Suprapubic skin (tissue), 4 donors: ENCODE measurements at regions not wholly inside any gene's neighbourhood (a gene's known extent, or its start where the extent isn't known, plus 50 kb on each side); places are given as distances from the start of the nearest gene placed in this dataset.
"Not testable (repeated sequence)": the region's sequence is repeated elsewhere in the genome, so short reads cannot be mapped to it uniquely, and the experiment has no call there.

Experiments
- DNase-seq, 2 donors: peaks; one replicate each; pipeline ENCODE4 v3.0.0-alpha.2; 2019; ENCODE audit warnings: low spot score in 2 of 2
- H3K27ac ChIP-seq: fragments of 200-600 bp; sonication (generic); one replicate; pipeline ENCODE4 v1.5.1; 2019
- H3K27me3 ChIP-seq: fragments of 200-600 bp; sonication (generic); one replicate; pipeline ENCODE4 v1.5.1; 2019
- H3K36me3 ChIP-seq: fragments of 200-600 bp; sonication (generic); one replicate; pipeline ENCODE4 v1.5.1; 2019
- H3K4me1 ChIP-seq: fragments of 200-600 bp; sonication (generic); one replicate; pipeline ENCODE4 v1.5.1; 2019
- H3K4me3 ChIP-seq: fragments of 200-600 bp; sonication (generic); one replicate; pipeline ENCODE4 v1.5.1; 2019; ENCODE audit warnings: mild to moderate bottlenecking
- H3K9me3 ChIP-seq: fragments of 200-600 bp; sonication (generic); one replicate; pipeline ENCODE4 v1.5.1; 2019
- EP300 ChIP-seq: sonication (generic); formaldehyde crosslinking; IDR thresholded peaks from one replicate; pipeline ENCODE4 v1.6.1; 2017; ENCODE audit warnings: antibody characterized with exemption
- POLR2A ChIP-seq, 2 donors: fragments of 450-650 bp; IDR thresholded peaks; one replicate each; pipeline ENCODE4 v1.6.1; 2017; ENCODE audit warnings: antibody characterized with exemption in 2 of 2, mild to moderate bottlenecking in 2 of 2, moderate library complexity in 2 of 2
- POLR2AphosphoS5 ChIP-seq, 3 donors: sonication (generic); formaldehyde crosslinking; IDR thresholded peaks; one replicate each; pipeline ENCODE4 v1.6.1; 2017; ENCODE audit warnings: antibody characterized with exemption in 3 of 3
- WGBS: methylation state at CpG from one replicate; pipeline ENCODE4 v1.1.5; 2018; 5-methylcytosine and 5-hydroxymethylcytosine counted together
- TF ChIP-seq, protein P1 (sequence below), 2 donors: fragments of 200-600 bp in 1 of 2; fragments of 450-650 bp in 1 of 2; sonication (generic) in 1 of 2; IDR thresholded peaks; one replicate each; pipeline ENCODE4 v1.5.1; 2016 to 2019; ENCODE audit warnings: antibody characterized with exemption in 2 of 2, mild to moderate bottlenecking in 1 of 2, moderate library complexity in 1 of 2

DNA sequence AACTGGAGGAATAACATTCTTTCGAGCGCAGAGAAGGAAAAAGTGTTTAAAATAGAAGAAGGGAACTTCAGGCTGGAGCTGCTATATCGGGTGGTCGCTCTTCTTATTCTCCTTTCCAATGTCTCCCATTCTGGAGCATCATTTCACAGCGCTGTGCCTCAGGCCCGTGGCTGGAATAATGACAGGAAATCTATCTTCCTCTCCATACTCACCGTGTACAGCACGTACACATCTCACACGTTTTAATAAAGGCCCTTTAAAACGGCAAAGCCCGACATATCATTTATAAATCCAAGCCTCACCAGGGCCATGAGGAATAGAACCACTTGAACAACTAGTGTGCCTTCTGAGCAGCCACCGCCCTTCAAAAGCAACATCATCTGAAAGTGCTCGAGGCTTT lies 264.4 kb downstream of the TEX29 start:
- 71% methylated on average over 13 of the region's 13 CpGs for WGBS
- no peak for TF ChIP-seq EP300
- no peaks in the 10 kb centered on the region for H3K27me3 ChIP-seq
- H3K36me3 ChIP-seq = no peaks in the 10 kb centered on the region
- no peaks in the 10 kb centered on the region for H3K4me1 ChIP-seq
- H3K4me3 ChIP-seq = no peak overlapping the region
- no peaks in the 10 kb centered on the region for H3K9me3 ChIP-seq
- H3K27ac ChIP-seq = no peak overlapping the region
- DNase-seq = no peak

DNA sequence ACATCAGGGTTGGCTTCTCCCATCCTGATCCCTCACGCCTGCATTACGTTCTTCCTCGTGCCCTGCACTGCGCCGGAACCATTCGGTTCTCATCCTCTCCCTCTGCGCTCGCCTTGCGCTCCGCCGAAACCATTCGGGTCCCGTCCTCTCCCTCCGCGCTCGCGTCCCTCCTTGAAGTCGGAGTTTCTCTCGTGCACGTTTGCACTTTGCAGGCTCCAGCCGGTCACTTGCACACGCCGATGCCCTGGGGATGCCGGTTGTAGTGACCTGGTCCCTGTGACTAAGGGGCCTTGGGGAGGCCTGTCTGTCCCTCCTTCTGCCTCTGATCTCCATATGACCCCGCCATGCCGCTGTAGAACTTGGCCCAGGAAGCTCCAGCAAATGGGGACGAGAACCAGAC lies 265.8 kb downstream of the TEX29 start:
- Histone ChIP-seq H3K9me3 (no peaks in the 10 kb centered on the region), H3K4me1 (no peaks in the 10 kb centered on the region), H3K27ac (no peak overlapping the region), H3K36me3 (no peaks in the 10 kb centered on the region), H3K27me3 (no peaks in the 10 kb centered on the region), H3K4me3 (no peak overlapping the region)
- DNase-seq = no peak
- no peak for TF ChIP-seq EP300
- WGBS = 94% methylated on average over 27 of the region's 27 CpGs

DNA sequence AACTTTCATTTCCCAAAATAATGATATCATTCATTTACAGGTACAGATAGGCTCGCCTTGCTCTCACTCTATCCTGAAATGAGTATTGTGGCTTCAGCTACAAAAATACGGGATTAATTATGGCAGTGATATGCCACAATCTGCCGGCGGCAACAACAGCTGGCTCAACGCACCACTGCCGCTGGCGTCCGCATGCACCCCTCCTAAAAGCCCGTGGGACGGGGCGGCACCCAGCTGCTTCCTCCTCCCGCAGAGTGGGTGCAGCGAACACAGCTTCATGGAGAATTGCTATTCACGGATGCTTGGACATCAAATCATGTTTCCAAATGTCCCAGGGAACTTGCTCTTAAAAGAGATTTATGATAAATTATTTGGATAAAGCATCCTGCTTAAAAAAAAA lies 266.8 kb downstream of the TEX29 start:
- H3K36me3 ChIP-seq = no peaks in the 10 kb centered on the region

DNA sequence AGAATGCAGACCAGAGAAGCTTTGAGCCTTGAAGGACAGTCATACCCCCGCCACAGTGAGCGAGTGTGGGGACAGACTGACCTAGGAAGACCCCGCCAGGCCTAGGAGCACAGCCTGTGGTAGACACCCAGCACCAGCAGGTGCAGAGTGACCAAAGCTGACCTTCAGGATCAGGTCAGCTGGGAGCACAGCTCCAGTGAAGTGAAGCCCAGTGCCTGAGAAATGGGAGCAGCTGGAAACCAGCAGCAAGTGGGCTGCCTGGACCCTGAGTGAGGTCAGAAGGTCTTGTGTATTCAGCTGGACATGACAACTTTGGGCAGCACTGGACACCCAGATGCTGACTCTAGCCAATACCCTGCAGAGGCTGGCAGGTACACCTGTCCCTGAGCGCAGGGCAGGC lies 268.9 kb downstream of the TEX29 start:
- Histone ChIP-seq H3K27ac (no peak overlapping the region), H3K27me3 (no peaks in the 10 kb centered on the region), H3K36me3 (no peaks in the 10 kb centered on the region), H3K4me3 (no peak overlapping the region), H3K9me3 (no peaks in the 10 kb centered on the region), H3K4me1 (no peaks in the 10 kb centered on the region)
- TF ChIP-seq POLR2AphosphoS5 (IDR thresholded peaks at IDR 0.05) (no peak), POLR2A (IDR thresholded peaks at IDR 0.05) (no peak), EP300 (no peak)
- TF ChIP-seq, protein P1, sequence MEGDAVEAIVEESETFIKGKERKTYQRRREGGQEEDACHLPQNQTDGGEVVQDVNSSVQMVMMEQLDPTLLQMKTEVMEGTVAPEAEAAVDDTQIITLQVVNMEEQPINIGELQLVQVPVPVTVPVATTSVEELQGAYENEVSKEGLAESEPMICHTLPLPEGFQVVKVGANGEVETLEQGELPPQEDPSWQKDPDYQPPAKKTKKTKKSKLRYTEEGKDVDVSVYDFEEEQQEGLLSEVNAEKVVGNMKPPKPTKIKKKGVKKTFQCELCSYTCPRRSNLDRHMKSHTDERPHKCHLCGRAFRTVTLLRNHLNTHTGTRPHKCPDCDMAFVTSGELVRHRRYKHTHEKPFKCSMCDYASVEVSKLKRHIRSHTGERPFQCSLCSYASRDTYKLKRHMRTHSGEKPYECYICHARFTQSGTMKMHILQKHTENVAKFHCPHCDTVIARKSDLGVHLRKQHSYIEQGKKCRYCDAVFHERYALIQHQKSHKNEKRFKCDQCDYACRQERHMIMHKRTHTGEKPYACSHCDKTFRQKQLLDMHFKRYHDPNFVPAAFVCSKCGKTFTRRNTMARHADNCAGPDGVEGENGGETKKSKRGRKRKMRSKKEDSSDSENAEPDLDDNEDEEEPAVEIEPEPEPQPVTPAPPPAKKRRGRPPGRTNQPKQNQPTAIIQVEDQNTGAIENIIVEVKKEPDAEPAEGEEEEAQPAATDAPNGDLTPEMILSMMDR (IDR thresholded peaks at IDR 0.05) = no peak
- peak in 1 of 2 donors; percentile 70 for DNase-seq
- WGBS = 79% methylated on average over 4 of the region's 4 CpGs

More for the DNA sequence above, 266.8 kb downstream of the TEX29 start:
- Histone ChIP-seq H3K27me3 (no peaks in the 10 kb centered on the region), H3K4me1 (no peaks in the 10 kb centered on the region), H3K27ac (no peak overlapping the region), H3K9me3 (no peaks in the 10 kb centered on the region), H3K4me3 (no peak overlapping the region)
- TF ChIP-seq POLR2A (IDR thresholded peaks at IDR 0.05) = no peak
- TF ChIP-seq POLR2AphosphoS5 (IDR thresholded peaks at IDR 0.05) = no peak
- TF ChIP-seq EP300 = no peak
- TF ChIP-seq, protein P1 (IDR thresholded peaks at IDR 0.05) = no peak
- no peak for DNase-seq
- 90% methylated on average over 14 of the region's 14 CpGs for WGBS

DNA sequence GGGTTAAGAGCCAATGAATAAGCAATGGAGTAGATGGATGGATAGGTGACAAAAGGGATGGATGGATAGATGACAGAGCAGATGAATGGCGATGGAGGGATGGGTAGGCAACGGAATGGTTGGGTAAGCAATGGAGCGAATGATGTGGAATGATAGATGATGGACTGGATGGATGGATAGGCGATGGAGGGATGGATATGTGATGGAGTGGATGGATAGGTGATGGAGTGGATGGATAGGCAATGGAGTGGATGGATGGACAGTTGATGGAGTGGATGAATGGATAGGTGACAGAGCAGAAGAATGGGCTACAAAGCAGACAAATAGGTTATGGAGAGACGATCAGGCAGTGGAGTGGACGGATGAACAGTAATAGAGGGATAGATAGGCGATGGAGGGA lies 269.6 kb downstream of the TEX29 start:
- WGBS = 94% methylated on average over 7 of the region's 7 CpGs
- Histone ChIP-seq H3K27ac (no peak overlapping the region), H3K9me3 (no peaks in the 10 kb centered on the region), H3K36me3 (no peaks in the 10 kb centered on the region), H3K4me1 (no peaks in the 10 kb centered on the region), H3K4me3 (no peak overlapping the region), H3K27me3 (no peaks in the 10 kb centered on the region)
- TF ChIP-seq POLR2A (IDR thresholded peaks at IDR 0.05) (no peak), EP300 (no peak), POLR2AphosphoS5 (IDR thresholded peaks at IDR 0.05) (no peak)
- TF ChIP-seq, protein P1 (IDR thresholded peaks at IDR 0.05) = no peak
- DNase-seq = no peak

DNA sequence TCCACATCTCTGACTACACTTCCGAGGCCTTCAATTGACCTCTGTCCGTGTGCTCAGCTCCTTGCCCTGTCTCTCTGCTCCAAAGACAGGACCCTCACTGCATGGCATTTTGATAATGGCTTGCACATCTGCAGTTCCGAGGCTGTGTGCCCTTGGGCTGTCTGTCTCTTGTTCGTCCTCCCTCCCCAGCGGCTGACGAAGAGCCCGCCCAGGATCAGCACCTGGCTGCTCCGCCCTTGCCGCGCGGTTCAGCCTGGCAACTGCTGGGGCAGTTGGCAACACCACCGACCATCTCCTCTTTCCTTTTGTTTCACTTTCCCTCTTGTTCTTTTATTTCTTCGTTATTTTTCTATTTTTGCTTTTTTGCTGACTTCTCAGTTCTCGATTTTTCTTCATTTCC lies 270.4 kb downstream of the TEX29 start:
- H3K4me1 ChIP-seq = no peaks in the 10 kb centered on the region
- DNase-seq = peak in 1 of 2 donors; percentile 62
- no peak overlapping the region for H3K27ac ChIP-seq
- no peaks in the 10 kb centered on the region for H3K27me3 ChIP-seq
- WGBS = 73% methylated on average over 14 of the region's 14 CpGs
- no peak overlapping the region for H3K4me3 ChIP-seq
- H3K9me3 ChIP-seq = no peaks in the 10 kb centered on the region
- TF ChIP-seq POLR2AphosphoS5 (IDR thresholded peaks at IDR 0.05) = no peak
- no peak for TF ChIP-seq POLR2A (IDR thresholded peaks at IDR 0.05)
- TF ChIP-seq, protein P1 (IDR thresholded peaks at IDR 0.05) = no peak
- no peaks in the 10 kb centered on the region for H3K36me3 ChIP-seq

DNA sequence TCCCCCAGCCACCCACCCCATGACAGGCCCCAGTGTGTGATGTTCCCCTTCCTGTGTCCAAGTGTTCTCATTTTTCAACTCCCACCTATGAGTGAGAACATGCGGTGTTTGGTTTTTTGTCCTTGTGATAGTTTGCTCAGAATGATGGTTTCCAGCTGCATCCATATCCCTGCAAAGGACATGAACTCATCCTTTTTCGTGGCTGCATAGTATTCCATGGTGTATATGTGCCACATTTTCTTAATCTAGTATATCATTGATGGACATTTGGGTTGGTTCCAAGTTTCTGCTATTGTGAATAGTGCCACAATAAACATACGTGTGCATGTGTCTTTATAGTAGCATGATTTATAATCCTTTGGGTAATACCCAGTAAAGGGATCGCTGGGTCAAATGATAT lies 273.0 kb downstream of the TEX29 start:
- WGBS = 91% methylated on average over 4 of the region's 4 CpGs
- H3K27me3 ChIP-seq, H3K36me3 ChIP-seq, H3K4me3 ChIP-seq, H3K4me1 ChIP-seq, H3K27ac ChIP-seq, H3K9me3 ChIP-seq: not testable (repeated sequence)
- DNase-seq = peak in 1 of 2 donors; percentile 15
